Stimulated activated CD8-positive, alpha-beta memory T cell treated with anti-CD3 and anti-CD28 coated beads, Interleukin-4, amount 100 ng/mL, for 24 hours (primary cell): ENCODE measurements at regions not wholly inside any gene's neighbourhood (a gene's known extent, or its start where the extent isn't known, plus 50 kb on each side); places are given as distances from the start of the nearest gene placed in this dataset.
"Not testable (repeated sequence)": the region's sequence is repeated elsewhere in the genome, so short reads cannot be mapped to it uniquely, and the experiment has no call there.

ENCODE experiments used
- DNase-seq: peaks from one replicate; pipeline ENCODE4 v3.0.0-alpha.2; 2020; ENCODE audit warnings: low read depth

DNA sequence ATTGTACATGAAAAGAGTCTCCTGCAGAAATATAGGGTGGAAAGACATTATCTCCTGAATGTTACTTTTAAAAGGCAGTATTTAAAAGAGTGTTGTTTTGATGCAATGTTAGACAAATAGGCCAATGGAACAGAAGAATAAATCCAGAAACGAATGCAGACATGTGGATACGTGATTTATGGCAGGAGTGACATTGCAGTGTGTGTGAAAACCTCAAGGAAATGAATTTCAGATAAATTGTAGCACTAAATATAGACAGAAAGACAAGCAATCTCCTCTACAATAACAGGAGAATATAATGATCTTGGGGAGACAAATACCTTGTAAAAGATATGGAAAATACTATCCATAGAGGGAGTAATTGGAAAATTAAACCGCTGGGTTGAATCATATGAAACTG, 387.8 kb upstream of the CHRM3 start:
- no peak for DNase-seq

DNA sequence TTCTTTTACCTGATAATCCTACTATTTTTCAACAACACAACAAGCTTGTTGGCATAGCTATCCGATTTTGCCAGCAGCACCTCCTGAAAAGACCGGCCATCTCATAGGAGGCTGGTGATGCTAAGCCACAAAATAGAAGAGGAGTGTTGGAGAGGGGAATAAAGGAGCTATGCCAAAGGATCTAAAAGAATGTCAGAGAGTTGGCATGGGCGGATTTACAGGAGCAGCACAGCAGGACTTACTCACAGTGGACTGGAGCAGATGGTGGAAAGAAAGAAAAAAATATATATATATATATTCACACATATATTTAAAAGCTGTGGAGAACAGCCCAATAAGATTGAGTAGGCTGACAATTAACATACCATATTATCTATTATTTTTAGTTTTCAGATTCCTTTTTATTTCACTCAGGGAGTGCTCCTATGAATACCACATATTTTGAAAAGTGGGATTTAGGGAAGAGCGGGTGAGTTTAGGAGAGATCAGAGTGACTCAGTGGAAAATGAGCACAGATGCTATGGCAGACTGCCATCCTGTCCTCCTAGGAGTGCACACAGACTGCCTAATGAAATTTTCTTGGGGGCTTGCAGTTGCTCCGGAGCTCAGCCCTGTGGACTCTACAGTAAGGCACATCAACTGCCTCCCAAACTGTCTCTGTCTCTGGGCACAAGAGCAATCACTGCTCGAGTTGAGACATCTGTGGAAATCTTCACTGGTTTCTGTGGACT, 394.4 kb upstream of the CHRM3 start:
- no peak for DNase-seq

DNA sequence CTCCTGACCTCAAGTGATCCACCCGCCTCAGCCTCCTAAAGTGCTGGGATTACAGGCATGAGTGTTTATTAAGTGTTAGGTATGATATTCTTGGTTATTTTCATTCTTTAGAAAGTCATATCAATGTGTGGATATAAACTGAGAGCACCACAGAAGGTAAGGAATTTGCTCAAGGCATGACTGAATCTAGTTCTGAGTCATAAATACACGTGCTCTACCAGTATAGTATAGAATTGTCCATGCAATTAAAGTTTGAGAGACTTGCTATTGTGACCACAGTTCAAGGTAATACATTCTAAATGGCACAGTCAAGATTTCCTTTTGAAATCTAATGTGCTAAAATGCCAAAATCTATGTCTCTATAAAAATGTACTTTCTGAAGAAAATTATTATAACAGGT, 401.1 kb upstream of the CHRM3 start:
- no peak for DNase-seq

DNA sequence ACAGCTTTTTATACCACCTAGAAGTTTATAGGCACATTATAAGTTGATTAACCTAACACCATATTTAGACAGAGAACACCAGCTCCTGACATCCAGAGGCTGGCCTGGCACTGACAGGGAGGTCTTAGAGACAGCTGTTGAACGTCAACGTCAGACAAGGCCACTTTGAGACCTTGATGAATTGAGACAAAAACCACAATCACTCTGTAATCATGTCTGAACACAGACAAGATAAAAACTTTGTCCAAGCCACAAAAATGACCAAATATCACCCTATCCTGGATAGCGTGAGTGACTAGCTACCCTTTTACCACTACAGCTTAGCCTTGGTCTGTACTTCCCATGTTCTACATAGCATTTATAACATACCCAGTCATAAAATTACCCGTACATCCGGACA, 403.6 kb upstream of the CHRM3 start:
- DNase-seq: no peak

DNA sequence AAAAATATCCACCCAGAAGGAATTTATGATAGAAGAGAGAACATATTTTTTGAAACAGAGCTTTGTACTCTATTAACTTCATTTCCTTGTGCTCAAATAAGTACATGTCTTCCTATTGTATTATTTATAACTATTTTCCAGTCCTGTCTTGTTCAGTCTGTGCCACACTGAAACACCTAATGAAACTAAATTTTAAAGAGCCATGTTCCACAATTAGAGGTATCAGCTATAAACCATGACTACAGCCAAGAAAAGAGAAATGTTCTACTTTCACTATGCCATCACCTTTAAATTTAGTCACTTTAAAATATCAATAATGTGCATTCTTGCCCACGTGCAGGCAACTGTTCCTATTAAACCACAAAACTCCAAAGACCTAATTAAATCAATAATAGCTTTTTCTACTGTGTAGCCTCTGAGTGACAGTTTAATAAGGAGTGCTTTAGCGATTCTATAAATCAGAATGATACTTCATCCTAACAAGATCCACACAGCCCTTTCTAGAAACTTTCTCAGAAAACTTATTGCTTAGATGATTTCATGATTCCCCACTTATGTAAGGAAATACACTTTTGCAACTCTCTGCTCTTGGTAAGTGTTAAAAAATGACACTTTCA, 404.9 kb upstream of the CHRM3 start:
- DNase-seq: no peak

DNA sequence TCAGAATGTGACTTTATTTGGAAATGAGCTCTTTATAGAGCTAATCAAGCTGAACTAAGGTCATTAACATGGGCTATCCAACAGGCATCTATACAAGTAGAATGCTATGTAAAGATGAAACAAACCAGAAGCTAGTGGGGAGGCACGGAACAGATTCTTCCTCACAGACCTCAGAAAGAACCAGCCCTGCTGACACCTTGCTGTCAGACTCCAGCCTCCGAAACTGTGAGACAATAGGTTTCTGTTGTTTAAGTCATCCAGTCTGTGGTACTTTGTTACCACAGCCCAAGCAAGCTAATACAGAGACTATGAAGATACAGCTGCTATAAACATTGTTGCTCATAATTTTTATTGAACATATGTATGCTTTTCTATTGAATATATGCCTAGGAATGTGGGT, 406.3 kb upstream of the CHRM3 start:
- no peak for DNase-seq

DNA sequence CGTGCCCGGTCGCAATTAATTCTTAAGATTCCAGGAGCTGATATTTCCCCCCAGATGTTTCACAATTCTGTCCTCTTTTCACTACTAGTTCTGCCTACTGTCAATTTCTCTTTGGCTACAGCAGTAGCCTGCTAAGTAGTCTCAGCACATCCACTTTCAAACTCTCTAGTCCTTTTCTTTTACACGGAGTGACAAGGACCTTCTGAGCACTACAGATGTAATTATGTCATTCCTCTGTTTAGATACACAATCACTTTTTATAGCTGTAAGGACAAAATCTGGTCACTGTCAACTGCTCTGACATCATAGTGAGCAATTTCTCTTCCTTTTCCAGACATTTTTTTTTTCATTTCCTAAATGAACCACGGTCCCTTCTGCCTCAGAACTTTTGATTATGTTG, 421.7 kb upstream of the CHRM3 start:
- no peak for DNase-seq

DNA sequence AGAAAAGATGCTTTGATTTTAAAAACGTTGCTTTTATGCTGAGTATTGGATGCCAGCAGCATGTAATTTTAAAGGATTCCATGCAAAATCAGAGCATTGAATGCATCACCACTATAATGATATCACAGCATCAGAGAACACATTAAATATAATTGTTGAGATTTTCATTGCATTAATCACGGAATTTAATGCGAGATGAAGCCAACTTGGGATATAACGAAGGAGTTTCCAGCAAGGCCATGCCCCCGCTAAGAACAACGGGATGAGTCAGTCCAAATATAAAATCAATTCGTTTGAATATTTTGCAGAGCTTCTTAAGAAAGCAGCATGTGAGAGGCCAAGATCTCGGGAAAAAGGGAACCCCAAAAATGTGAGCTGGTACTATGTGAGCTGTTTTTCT, 423.4 kb upstream of the CHRM3 start:
- no peak for DNase-seq

DNA sequence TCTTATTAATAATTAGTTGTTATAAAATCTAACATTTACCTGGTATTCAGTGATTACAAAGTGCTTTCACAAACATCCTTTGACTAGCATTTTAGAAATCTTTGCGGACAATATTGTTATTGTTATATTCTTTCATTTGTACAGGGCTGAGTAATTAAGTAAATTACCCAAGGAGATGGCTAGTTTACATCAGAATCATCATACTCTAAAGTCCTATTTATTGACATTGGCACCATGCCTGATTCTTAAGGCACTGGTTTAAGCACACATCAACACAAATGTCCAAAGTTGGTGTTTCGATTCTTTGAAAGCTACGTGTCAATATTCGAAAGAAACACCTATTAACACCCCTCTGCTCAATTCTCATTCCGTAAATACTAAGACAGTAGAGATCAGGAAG, 424.6 kb upstream of the CHRM3 start:
- DNase-seq: no peak

DNA sequence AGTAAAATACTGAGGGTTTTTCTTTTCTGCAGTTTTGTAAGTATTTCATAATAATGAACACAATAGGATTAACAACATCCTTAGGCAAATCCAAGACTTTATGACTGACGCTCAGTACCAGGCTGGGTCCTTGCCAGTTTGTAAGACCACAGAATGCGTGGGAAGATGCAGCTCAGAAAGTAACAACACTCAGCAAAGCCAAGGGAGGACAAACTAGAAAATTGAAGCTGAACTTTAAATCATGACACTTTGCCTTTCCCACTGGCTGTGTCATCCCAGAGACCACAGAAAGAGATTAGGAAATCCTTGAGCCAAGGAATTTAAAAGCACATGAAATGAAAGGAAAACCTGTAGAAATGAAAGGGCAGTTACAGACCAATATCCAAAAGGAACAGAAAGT, 426.3 kb upstream of the CHRM3 start:
- no peak for DNase-seq

DNA sequence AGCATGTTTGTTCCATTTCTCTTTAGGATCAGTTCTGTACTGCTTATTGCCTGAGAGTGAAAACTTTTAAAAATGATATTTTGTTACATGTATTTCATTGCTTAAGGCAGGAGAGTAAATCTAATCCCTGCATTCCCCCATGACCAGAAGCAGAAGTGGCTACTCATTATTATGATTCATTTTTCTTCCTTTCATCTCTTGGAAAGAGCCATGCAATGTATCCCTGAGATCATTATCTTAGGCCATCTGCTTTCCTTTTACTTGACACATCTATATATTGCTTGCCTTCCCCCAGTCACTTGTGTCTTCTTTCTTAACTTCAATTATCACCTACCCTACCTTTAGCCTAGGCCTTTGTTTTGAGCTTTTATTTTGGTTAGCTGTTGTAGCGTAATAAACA, 430.4 kb upstream of the CHRM3 start:
- no peak for DNase-seq

DNA sequence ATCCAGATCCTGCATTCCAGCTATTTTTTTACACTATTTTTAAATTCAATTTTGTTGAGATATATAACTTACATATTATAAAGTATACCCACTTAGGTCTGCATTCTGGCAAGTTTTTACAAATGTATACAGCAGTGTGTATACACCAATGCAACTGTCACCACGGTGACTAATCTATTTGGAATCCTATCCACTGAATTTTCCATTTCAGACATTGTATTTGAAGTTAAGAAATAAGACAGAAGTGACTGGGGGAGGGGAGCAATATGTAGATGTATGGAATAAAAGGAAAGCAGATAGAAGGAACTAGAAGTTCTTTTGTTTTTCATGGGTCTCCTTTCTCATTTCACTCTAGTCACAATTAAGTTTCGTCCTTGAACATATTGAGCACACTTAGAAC, 431.5 kb upstream of the CHRM3 start:
- DNase-seq: no peak

DNA sequence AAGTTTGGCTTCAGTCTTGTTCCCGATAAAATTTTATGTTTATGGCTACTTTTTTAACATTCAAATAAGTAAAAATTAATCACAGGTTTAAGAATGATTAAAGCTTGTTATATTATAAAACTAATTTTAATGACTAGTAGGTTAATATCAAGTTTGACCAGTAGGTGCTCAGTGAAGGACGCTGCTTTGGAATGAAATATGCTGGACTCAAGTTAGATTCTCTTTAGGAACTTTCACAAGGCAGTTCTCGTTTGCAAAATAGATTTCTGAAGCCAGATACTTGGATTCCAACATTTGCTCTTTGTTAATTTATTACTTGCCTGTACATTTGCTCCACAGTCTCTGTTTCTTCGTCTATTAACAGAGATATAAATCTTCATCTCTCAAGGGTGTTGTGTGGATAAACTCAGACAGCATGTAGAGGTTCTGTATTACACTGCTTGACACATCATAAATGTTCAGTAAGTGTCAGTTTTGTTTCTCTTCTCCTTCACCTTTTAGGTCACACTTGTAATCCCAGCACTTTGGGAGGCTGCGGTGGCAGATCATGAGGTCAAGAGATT, 432.8 kb upstream of the CHRM3 start:
- no peak for DNase-seq

DNA sequence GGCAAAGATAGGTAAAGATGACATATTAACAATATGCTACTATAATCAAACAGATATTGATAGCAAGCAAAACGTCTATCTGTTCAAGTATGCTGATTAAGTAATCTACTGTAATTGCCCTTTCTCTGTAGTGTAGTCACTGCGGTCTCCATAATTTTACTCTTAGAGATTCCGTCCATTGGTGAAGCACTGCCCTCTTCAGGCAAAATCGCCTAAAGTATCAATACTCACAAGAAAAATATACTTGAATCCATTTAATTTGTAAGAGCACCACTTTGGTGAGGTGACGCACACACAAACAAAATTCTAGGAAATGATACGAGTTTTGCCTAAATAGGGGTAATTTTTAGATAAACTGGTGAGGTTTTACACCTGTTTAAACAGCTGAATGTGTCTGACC, 434.6 kb upstream of the CHRM3 start:
- DNase-seq: no peak

DNA sequence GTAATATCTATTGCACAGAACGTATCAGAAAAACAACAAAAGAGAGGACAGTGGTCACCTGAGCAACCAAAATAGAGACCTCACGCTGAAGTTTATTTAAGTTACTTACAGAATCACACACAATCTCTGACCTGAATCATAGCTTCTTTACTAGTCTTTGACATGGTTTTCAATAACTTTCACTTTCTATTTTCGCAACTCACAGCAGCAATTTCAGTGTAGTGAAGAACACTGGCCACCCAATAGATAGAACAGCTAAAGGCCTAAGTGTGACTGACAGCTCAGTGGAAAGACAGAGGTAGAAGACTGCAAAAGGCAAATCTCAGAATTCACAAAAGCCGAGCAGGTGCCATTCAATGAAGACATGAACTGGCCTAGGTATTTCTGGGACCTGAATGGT, 435.6 kb upstream of the CHRM3 start:
- DNase-seq: no peak

DNA sequence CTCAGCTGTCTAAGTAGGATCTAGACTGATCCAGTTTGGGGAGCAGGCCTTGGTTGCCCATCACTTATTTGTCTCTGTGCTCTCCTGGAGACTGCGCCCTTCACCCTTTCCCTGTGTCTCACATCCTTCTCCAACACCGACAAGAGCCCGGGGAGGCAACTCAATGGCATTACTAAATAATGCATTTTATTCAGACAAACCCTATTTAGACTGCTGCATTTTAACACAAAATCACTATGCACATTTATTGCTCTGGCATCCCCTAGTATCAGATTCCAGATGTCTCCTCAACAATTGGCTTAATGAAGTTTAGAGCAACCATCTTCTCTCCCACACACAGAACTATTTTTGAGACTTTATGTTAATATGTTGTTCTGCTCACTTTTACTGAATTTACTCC, 436.4 kb upstream of the CHRM3 start:
- no peak for DNase-seq

DNA sequence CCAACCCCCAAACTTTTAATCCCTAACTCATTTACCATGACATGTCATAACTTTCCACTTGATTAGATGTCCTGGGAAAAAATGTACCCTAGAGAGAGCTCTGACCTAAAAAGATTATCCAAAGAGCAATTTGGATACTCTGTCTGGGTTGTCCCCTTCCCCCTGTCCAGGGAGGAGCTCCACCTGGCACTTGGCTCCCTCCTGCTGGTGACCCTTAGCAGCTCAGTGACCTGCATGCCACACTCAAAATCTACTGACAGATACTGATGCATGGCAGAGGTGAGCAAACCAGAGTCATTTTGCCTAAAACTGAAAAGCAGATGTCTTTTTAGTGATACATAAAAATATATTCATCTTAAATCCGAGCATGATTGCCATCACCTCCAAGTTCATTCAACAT, 442.3 kb upstream of the CHRM3 start:
- no peak for DNase-seq

DNA sequence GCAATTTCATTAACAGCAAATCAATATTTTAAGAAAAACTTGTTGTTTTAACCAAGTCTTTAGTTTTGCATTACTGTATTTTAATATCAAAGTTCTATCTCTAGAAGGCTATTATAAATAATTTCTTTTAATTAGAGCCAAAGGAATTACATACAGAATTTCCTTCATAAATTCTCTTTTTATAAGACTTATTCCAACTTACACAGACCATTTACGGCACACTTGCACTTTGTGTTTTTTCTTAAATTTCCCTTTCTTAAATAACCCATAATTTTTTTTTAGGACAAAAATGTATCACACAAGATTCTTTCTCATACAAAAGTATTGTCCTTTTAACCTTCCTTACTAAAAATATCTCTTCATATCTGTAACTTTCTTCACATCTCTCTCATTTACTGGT, 458.5 kb upstream of the CHRM3 start:
- DNase-seq: no peak

DNA sequence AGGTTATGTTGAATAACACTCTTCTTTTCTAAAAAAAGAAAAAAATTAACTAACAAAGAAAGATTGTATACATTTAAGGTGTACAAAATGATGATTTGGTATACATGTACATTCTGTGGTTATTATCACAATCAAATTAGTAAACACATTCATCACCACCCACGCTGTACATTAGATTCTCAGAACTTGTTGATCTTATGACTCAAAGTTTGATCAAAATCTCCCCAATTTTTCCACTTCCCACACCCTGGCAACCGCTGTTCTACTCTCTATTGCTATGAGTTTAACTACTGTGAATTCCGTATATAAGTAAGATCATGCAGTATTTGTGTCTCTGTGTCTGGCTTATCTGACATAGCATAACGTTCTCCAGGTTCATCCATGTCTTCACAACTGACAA, 469.5 kb upstream of the CHRM3 start:
- no peak for DNase-seq

DNA sequence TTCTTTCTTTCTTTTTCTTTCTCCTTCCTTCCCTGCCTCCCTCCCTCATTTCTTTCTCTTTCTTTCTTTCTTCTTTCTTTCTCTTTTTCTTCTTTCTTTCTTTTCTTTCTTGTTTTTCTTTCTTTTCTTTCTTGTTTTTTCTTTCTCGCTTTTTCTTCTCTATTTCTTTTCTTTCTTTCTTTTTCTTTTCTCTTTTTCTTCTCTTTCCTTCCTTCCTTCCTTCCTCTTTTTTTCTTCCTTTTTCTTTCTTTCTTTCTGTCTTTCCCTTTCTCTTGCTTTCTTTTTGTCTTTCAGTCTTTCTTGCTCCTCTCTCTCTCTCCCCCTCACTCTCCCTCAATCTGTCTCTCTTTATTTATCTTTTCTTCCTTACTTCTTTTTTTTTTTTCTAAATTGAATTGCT, 472.0 kb upstream of the CHRM3 start:
- DNase-seq: no peak

DNA sequence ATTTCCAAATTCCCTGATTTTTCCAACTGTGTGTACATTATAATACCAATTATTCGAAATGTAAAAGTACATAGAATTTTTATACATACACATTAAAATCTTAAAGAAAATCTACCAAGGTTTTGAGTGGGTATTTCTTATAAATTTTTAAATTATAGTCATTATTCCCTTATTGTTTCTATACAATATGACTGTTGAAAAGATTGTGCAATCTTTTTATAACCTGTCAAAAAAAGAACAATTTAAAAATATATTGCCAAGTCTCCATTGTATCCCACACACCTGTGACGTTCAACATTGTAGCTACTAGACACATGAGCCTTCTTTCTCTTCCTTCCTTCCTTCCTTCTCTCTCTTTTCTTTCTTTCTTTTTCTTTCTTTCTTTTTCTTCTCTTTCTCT, 473.2 kb upstream of the CHRM3 start:
- no peak for DNase-seq

DNA sequence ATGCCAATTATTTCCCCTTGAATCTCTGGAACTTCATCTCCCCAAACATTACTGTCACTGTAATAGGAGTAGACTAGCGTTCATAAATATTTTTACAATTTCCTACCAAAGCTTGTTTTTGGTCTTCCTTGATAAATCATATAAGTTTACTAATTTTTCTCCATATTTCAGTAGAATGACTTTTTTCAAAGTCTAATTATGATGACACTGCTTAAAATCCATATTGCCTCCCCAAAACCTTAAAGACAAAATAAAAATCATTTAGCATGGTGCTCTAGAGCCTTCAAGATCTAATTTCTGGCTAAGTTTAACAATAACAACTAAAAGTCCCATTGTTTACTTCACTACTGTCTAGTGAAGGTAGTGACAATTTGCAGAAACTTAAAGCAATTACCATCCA, 474.2 kb upstream of the CHRM3 start:
- no peak for DNase-seq

DNA sequence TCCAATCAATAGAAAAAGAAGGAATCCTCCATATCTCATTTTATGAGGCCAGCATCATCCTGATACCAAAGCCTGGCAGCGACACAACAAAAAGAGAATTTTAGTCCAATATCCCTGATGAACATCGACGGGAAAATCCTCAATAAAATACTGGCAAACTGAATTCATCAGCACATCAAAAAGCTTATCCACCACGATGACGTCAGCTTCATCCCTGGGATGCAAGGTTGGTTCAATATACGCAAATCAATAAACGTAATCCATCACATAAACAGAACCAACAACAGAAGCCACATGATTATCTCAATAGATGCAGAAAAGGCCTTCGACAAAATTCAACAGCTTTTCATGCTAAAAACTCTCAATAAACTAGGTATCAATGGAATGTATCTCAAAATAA, 483.6 kb upstream of the CHRM3 start:
- not testable (repeated sequence) for DNase-seq

DNA sequence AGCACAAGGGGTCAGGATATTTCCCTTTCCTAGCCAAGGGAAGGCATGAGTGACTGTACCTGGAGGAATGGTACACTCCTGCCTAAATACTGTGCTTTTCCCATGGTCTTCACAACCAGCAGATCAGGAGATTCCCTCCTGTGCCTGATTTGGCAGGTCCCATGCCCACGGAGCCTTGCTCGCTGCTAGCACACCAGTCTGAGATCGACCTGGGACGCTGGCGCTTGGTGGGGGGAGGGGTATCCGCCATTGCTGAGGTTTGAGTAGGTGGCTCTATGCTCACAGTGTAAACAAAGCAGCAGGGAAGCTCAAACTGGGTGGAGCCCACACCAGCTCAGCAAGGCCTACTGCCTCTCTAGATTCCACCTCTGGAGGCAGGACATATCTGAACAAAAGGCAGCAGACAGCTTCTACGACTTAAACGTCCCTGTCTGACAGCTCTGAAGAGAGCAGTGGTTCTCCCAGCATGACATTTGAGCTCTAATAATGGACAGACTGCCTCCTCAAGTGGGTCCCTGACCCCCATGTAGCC, 486.0 kb upstream of the CHRM3 start:
- no peak for DNase-seq
